Chondrocyte (in vitro differentiated cells): ENCODE measurements at regions not wholly inside any gene's neighbourhood (a gene's known extent, or its start where the extent isn't known, plus 50 kb on each side); places are given as distances from the start of the nearest gene placed in this dataset.

ENCODE experiments used
- DNase-seq: peaks from one replicate; pipeline ENCODE4 v3.0.0; 2021; ENCODE audit warnings: mixed read lengths, low spot score
- H3K27ac Mint-ChIP-seq: one replicate; pipeline ENCODE4 v1.8.0; 2021; ENCODE audit warnings: mild to moderate bottlenecking, moderate library complexity, mixed read lengths; ENCODE audit not compliant: unreplicated experiment
- H3K27me3 Mint-ChIP-seq: 2 replicates; pipeline ENCODE4 v1.8.0; 2021; ENCODE audit warnings: low read depth, mixed read lengths
- H3K36me3 Mint-ChIP-seq: 2 replicates; pipeline ENCODE4 v1.8.0; 2021; ENCODE audit warnings: low read depth, mixed read lengths
- H3K4me1 Mint-ChIP-seq: 2 replicates; pipeline ENCODE4 v1.8.0; 2021; ENCODE audit warnings: low read depth, mild to moderate bottlenecking, mixed read lengths
- H3K4me3 Mint-ChIP-seq: one replicate; pipeline ENCODE4 v1.8.0; 2021; ENCODE audit warnings: mild to moderate bottlenecking, moderate library complexity, mixed read lengths; ENCODE audit not compliant: unreplicated experiment
- H3K9me3 Mint-ChIP-seq: 2 replicates; pipeline ENCODE4 v1.8.0; 2021; ENCODE audit warnings: low read depth, mixed read lengths
- TF ChIP-seq, protein P1 (sequence below): fragments of 200-600 bp; sonication (generic); IDR thresholded peaks from 2 replicates; pipeline ENCODE4 v1.5.0; 2021; ENCODE audit warnings: antibody characterized with exemption, mild to moderate bottlenecking, moderate library complexity

DNA sequence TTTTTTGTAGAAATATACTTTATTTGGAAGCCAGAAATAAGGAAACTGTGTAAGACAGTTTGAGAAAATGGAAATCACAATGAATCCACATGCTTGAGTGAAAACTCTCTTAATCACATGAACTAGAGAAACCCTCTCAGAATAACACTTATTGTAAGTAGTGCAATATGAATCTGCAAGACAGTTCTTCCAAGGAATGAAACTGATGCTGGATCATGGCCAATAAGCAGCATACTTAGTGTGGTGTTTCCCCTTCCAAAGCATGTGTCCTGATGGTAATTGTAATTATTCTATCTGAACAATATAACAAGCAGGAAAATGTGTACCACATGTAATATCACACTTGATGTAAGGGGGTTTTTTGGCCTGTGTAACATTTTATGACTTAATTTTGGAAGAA is 1870.5 kb upstream of the TENM3 start:
- DNase-seq, result no peak
- Mint-ChIP-seq H3K4me1 (peaks cover 8% of the 10 kb centered on the region), H3K27me3 (no peaks in the 10 kb centered on the region)

DNA sequence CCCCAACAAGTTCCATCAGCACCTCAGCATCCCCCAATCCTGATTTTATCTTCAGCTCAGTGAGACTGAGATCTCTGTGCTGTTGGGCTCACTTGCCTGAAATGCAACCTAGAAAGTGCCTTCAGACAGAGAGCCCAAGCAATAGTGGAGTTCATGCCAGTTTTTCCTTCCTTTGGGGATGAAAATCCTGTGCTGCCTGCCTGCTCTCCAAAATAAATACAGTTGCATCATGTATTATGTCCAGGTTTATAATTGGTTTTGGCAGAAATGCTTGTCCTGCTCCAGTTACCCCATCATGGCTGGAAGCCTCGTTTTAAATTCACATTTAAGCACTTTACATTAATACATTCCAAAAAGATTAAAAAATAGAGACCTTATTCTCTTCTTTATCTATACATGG is 1865.5 kb upstream of the TENM3 start:
- H3K27ac Mint-ChIP-seq, result no peak overlapping the region
- H3K27me3 Mint-ChIP-seq, result no peaks in the 10 kb centered on the region
- H3K36me3 Mint-ChIP-seq, result no peaks in the 10 kb centered on the region
- TF ChIP-seq, protein P1, sequence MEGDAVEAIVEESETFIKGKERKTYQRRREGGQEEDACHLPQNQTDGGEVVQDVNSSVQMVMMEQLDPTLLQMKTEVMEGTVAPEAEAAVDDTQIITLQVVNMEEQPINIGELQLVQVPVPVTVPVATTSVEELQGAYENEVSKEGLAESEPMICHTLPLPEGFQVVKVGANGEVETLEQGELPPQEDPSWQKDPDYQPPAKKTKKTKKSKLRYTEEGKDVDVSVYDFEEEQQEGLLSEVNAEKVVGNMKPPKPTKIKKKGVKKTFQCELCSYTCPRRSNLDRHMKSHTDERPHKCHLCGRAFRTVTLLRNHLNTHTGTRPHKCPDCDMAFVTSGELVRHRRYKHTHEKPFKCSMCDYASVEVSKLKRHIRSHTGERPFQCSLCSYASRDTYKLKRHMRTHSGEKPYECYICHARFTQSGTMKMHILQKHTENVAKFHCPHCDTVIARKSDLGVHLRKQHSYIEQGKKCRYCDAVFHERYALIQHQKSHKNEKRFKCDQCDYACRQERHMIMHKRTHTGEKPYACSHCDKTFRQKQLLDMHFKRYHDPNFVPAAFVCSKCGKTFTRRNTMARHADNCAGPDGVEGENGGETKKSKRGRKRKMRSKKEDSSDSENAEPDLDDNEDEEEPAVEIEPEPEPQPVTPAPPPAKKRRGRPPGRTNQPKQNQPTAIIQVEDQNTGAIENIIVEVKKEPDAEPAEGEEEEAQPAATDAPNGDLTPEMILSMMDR, result no peak
- no peak overlapping the region for H3K4me3 Mint-ChIP-seq
- peaks cover 10% of the 10 kb centered on the region for H3K4me1 Mint-ChIP-seq
- DNase-seq, result no peak
- no peaks in the 10 kb centered on the region for H3K9me3 Mint-ChIP-seq

More for the DNA sequence above, 1870.5 kb upstream of the TENM3 start:
- Mint-ChIP-seq H3K4me3 (no peak overlapping the region), H3K36me3 (peaks cover 2% of the 10 kb centered on the region), H3K27ac (no peak overlapping the region), H3K9me3 (peaks cover 3% of the 10 kb centered on the region)
- TF ChIP-seq, protein P1, result no peak

- no peaks in the 10 kb centered on the region for H3K36me3 Mint-ChIP-seq
- H3K27me3 Mint-ChIP-seq, result no peaks in the 10 kb centered on the region
- peaks cover 10% of the 10 kb centered on the region for H3K4me1 Mint-ChIP-seq
- no peaks in the 10 kb centered on the region for H3K9me3 Mint-ChIP-seq
- H3K4me3 Mint-ChIP-seq, result no peak overlapping the region
- TF ChIP-seq, protein P1, result no peak
- no peak for DNase-seq
- H3K27ac Mint-ChIP-seq, result no peak overlapping the region
Observed at GRCh38 chr4:180380733-180381132, 1862.5 kb upstream of the TENM3 start.

- Mint-ChIP-seq H3K27me3 (no peaks in the 10 kb centered on the region), H3K4me1 (no peaks in the 10 kb centered on the region), H3K27ac (no peak overlapping the region), H3K36me3 (no peaks in the 10 kb centered on the region), H3K9me3 (peaks cover 6% of the 10 kb centered on the region), H3K4me3 (no peak overlapping the region)
- TF ChIP-seq, protein P1, result no peak
- no peak for DNase-seq
Observed at GRCh38 chr4:180391613-180392012, 1851.6 kb upstream of the TENM3 start.

DNA sequence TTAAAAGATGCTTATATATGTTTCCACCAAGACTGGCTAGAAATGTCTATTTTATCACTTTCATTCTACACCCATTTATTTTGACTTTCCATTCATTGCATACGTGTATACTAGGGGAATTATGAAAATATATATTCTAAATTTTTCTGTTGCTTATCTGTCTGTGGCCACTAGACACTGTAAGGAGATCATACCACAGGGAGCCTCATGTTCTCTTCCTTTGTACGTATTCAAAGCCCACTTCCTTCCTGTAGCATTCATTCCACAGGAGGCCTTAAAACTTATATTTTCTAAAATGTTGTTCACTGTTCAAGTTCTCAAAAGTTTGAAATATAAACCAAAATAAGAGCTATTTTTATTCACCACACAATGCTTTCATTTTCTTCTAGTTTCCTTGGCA is 1848.9 kb upstream of the TENM3 start:
- H3K9me3 Mint-ChIP-seq, result peaks cover 6% of the 10 kb centered on the region
- no peaks in the 10 kb centered on the region for H3K4me1 Mint-ChIP-seq
- no peak for DNase-seq
- H3K27ac Mint-ChIP-seq, result no peak overlapping the region
- no peak overlapping the region for H3K4me3 Mint-ChIP-seq
- TF ChIP-seq, protein P1, result no peak
- H3K27me3 Mint-ChIP-seq, result no peaks in the 10 kb centered on the region
- no peaks in the 10 kb centered on the region for H3K36me3 Mint-ChIP-seq
